Heart left ventricle (tissue), 16 donors: ENCODE measurements at regions not wholly inside any gene's neighbourhood (a gene's known extent, or its start where the extent isn't known, plus 50 kb on each side); places are given as distances from the start of the nearest gene placed in this dataset.

ENCODE experiments used
- ATAC-seq, 4 donors: fragments of 200-7000 bp; cut with Tn5 transposase; one replicate each; pipeline ENCODE4 v1.9.1; 2020 to 2022; ENCODE audit warnings: moderate library complexity in 4 of 4, mild to moderate bottlenecking in 3 of 4, moderate number of reproducible peaks in 1 of 4
- DNase-seq, 5 donors: peaks; one replicate each; pipeline ENCODE4 v3.0.0-alpha.2; 2020
- H3K27ac ChIP-seq, 12 donors: fragments of 200-600 bp; sonication (generic) in 4 of 12; one replicate each; pipeline versions ENCODE4 v1.5.0 to v1.8.0; 2016 to 2022; ENCODE audit warnings: mild to moderate bottlenecking in 2 of 12
- H3K27me3 ChIP-seq, 9 donors: fragments of 200-600 bp; sonication (generic) in 2 of 9; one replicate each; pipeline versions ENCODE4 v1.5.1 to v1.8.0; 2016 to 2022; ENCODE audit warnings: mild to moderate bottlenecking in 3 of 9
- H3K36me3 ChIP-seq, 9 donors: fragments of 200-600 bp; sonication (generic) in 2 of 9; one replicate each; pipeline versions ENCODE4 v1.5.0 to v1.8.0; 2018 to 2022; ENCODE audit warnings: mild to moderate bottlenecking in 2 of 9
- H3K4me1 ChIP-seq, 12 donors: fragments of 200-600 bp; sonication (generic) in 4 of 12; one replicate each; pipeline versions ENCODE4 v1.5.0 to v1.8.0; 2016 to 2022; ENCODE audit warnings: mild to moderate bottlenecking in 3 of 12
- H3K4me3 ChIP-seq, 12 donors: fragments of 200-600 bp; sonication (generic) in 4 of 12; one replicate each; pipeline versions ENCODE4 v1.5.0 to v1.8.0; 2017 to 2022; ENCODE audit warnings: mild to moderate bottlenecking in 9 of 12, moderate library complexity in 4 of 12
- H3K9me3 ChIP-seq, 12 donors: fragments of 200-600 bp; sonication (generic) in 4 of 12; one replicate each; pipeline versions ENCODE4 v1.5.0 to v1.8.0; 2016 to 2022; ENCODE audit warnings: mild to moderate bottlenecking in 1 of 12
- POLR2A ChIP-seq, 2 donors: fragments of 450-650 bp; IDR thresholded peaks; one replicate each; pipeline ENCODE4 v1.6.1; 2017; ENCODE audit warnings: antibody characterized with exemption in 2 of 2, mild to moderate bottlenecking in 2 of 2, moderate library complexity in 2 of 2
- WGBS, 4 donors: extraction: QIAGEN DNeasy Blood & Tissue Kit in 2 of 4; methylation state at CpG; one replicate each; pipeline versions ENCODE4 v1.1.5 to v1.1.7; 2013 to 2018; 5-methylcytosine and 5-hydroxymethylcytosine counted together
- intact Hi-C, 10 donors: fragments of 100-400 bp; cut with DNase I; formaldehyde crosslinking; loops; one replicate each; pipeline versions ENCODE4 v1.11.1 to v1.14.2; 2022
- TF ChIP-seq, protein P1 (sequence below), 12 donors: fragments of 200-600 bp; sonication (generic) in 4 of 12; IDR thresholded peaks; one replicate each; pipeline versions ENCODE4 v1.5.0 to v1.8.0; 2018 to 2022; ENCODE audit warnings: antibody characterized with exemption in 12 of 12, mild to moderate bottlenecking in 5 of 12
- donor health status: ischemic (EF 13 %, LVEDD 7.1; RV severe dilation, severe dysfunction).
- donor health status: healthy with polysubstance abuse.
- donor health status: DM: no; HTN: yes; CAD: no.
- donor health status: DM: no; HTN: no; CAD: no.
- donor health status: ischemic (EF 25% LVEDD 6.9; RV normal size, moderate dysfunction).
- donor health status: ischemic (EF 25% LVEDD 5.7; RV mildly dilated, moderate dysfunction).
- donor health status: healthy.
- donor health status: DM: yes; HTN: yes; CAD: no.
- donor health status: ischemic (EF 35%, LVEDD 5.7; RV mildly dilated, moderate dysfunction).
- donor health status: nonischemic (EF 11% LVEDD 7.7; RV severe dilation, severe dysfunction).
- donor health status: DM: yes; HTN: yes; CAD: no.
- donor health status: PGD.
- donor health status: ischemic (EF 29% LVEDD 5.4; RV normal size, mild dysfunction).
- donor health status: nonischemic (EF 23%, LVEDD 6.1; RV moderate dilation, normal function).

DNA sequence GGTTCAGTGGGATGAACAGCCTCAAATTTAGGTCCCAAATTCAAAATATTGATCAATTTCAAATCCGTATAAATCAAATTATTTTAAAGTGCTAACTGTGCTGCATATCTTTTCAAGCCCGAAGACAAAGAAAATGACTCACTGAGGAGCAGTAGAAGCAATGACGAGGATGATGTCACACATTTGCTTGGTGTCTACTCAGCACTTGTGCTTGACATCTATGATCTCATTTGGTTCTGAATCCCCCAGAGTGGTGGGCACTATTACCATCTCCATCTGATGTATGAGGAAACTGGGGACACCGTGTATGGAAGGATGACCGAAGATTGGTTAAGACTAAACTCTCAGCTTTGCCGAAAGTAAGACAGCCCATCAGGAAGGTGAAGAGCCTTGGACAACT is 136.5 kb upstream of the CHRNA7 start:
- H3K9me3 ChIP-seq: peaks cover 0 to 23% (median 13%) of the 10 kb centered on the region in 12 donors
- no peak for ATAC-seq
- WGBS, 4 donors: 85 to 89% (median 87%) methylated on average over 6 of the region's 6 CpGs
- H3K4me3 ChIP-seq: no peak overlapping the region
- no peaks in the 10 kb centered on the region for H3K36me3 ChIP-seq
- intact Hi-C loops: no loop called here
- H3K27me3 ChIP-seq: peaks cover 0 to 11% (median 0%) of the 10 kb centered on the region in 9 donors
- TF ChIP-seq, protein P1, sequence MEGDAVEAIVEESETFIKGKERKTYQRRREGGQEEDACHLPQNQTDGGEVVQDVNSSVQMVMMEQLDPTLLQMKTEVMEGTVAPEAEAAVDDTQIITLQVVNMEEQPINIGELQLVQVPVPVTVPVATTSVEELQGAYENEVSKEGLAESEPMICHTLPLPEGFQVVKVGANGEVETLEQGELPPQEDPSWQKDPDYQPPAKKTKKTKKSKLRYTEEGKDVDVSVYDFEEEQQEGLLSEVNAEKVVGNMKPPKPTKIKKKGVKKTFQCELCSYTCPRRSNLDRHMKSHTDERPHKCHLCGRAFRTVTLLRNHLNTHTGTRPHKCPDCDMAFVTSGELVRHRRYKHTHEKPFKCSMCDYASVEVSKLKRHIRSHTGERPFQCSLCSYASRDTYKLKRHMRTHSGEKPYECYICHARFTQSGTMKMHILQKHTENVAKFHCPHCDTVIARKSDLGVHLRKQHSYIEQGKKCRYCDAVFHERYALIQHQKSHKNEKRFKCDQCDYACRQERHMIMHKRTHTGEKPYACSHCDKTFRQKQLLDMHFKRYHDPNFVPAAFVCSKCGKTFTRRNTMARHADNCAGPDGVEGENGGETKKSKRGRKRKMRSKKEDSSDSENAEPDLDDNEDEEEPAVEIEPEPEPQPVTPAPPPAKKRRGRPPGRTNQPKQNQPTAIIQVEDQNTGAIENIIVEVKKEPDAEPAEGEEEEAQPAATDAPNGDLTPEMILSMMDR (IDR thresholded peaks at IDR 0.05): no peak
- no peak for TF ChIP-seq POLR2A (IDR thresholded peaks at IDR 0.05)
- H3K27ac ChIP-seq: no peak overlapping the region
- DNase-seq: no peak
- no peaks in the 10 kb centered on the region for H3K4me1 ChIP-seq

DNA sequence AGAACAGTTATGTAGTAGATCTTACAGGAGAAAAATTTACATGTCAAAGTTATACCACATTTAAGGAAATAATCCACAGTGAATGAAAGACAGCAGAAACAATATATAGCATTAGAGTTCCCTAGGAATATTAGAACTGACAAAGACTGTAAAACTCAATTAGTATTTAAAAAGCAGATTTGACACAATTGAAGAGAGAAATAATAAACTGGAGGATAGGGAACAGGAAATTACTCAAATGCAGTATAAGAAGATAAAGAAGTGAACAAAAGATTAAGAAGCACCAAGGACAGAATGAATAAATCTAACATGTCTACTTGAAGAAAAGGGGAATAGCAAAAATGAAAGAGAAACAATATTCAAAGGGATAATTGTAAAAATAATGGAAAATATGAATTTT is 132.6 kb upstream of the CHRNA7 start:
- Histone ChIP-seq H3K27me3 (peaks cover 0 to 4% (median 0%) of the 10 kb centered on the region in 9 donors), H3K9me3 (peaks cover 0 to 28% (median 14%) of the 10 kb centered on the region in 12 donors), H3K4me3 (no peak overlapping the region), H3K27ac (no peak overlapping the region), H3K36me3 (no peaks in the 10 kb centered on the region), H3K4me1 (no peaks in the 10 kb centered on the region)
- ATAC-seq: no peak
- TF ChIP-seq POLR2A (IDR thresholded peaks at IDR 0.05): no peak
- TF ChIP-seq, protein P1 (IDR thresholded peaks at IDR 0.05): no peak
- no peak for DNase-seq
- intact Hi-C loops: no loop called here

DNA sequence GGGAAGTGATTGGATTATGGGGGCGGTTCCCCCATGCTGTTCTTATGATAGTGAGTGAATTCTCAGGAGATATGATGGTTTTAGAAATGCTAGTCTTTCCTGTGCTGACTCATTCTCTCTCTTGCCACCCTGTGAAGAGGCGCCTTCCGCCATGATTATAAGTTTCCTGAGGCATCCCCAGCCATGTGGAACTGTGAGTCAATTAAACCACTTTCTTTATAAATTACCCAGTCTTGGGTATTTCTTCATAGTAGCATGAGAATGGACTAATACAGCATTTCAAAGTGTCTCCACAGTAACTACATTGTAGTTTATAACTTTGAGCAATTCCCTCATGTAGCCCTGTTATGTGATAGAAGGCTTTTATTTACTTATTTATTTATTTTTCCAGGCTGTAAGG is 128.8 kb upstream of the CHRNA7 start:
- TF ChIP-seq, protein P1 (IDR thresholded peaks at IDR 0.05): no peak
- no peak for TF ChIP-seq POLR2A (IDR thresholded peaks at IDR 0.05)
- peaks cover 0 to 28% (median 14%) of the 10 kb centered on the region in 12 donors for H3K9me3 ChIP-seq
- no peak overlapping the region for H3K4me3 ChIP-seq
- ATAC-seq (no peak), DNase-seq (no peak)
- no peak overlapping the region for H3K27ac ChIP-seq
- no peaks in the 10 kb centered on the region for H3K36me3 ChIP-seq
- WGBS, 4 donors: 85 to 90% (median 86%) methylated on average over 3 of the region's 3 CpGs
- H3K4me1 ChIP-seq: peaks cover 0 to 10% (median 0%) of the 10 kb centered on the region in 12 donors
- intact Hi-C loops: no loop called here
- H3K27me3 ChIP-seq: no peaks in the 10 kb centered on the region

DNA sequence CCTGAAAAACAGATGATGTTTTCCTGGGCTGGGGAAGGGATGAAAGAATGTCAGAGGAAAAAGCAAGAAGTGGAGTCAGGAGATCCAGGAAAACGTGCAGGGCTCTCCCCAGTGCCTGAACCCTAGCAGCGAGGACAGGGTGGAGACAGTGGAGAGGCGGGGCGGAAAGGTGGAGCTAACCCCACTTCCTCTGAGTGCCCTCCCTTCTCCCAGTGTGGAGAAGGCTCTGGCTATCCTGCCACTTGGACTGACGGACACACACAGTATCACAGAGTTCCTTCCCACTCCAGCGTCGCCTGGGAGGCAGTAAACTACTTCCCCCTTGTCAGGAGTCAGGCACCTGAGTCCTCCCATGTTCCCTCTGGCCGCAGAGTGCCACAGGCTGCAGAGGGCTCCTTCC is 125.3 kb upstream of the CHRNA7 start:
- Histone ChIP-seq H3K36me3 (no peaks in the 10 kb centered on the region), H3K9me3 (no peaks in the 10 kb centered on the region), H3K27ac (no peak overlapping the region), H3K27me3 (no peaks in the 10 kb centered on the region), H3K4me1 (peaks cover 0 to 10% (median 0%) of the 10 kb centered on the region in 12 donors), H3K4me3 (no peak overlapping the region)
- ATAC-seq (peak in 3 of 4 donors; percentile 51 to 84 (median 80)), DNase-seq (no peak)
- WGBS, 4 donors: 10 to 17% (median 13%) methylated on average over 8 of the region's 8 CpGs
- TF ChIP-seq, protein P1 (IDR thresholded peaks at IDR 0.05): no peak
- no peak for TF ChIP-seq POLR2A (IDR thresholded peaks at IDR 0.05)
- intact Hi-C loops: loop anchor here in 1 of 10 donors (5.0 kb wide), 1 partner anchor 42 kb away; no protein-coding TSS in a partner anchor
